ENCODE measurements at regions not wholly inside any gene's neighbourhood (a gene's known extent, or its start where the extent isn't known, plus 50 kb on each side); places are given as distances from the start of the nearest gene placed in this dataset.
A peak's percentile ranks its signal among the peaks of the same experiment; 100 is the strongest.

DNA sequence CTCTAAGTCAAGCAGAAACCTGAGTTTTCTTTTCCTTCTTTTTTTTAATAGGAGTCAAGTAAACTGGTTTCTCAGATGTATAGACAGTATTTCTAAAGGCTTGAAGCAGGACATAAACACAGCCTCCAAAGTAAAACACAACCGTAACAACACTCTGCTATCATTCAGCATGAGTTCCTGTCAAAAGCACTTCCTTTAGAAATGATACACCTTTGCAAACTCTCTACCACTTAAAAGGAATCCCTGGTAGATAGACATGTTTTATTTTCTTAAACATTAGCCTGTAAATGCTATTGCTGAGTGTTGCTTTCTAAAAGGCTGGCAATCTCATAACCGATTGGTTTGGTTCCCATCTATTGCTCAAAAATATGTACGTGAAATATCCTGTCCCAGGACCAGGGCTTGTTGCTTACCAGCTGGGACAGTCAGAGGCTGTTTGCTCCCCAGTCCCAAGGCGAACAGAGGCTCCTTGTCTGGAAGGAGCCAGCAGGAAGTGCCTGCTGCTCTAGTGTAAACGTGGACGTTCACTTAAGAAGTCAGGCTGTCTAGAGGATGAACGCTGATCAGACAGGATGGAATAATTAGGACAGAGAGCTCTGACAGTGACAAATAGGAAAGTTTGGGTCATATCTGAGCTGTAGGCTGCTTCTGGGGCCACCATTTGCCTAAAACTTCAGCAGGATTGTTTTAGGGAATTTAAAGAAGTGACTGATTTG lies 173.9 kb upstream of the KLF3 start:
- intact Hi-C loops (cut with DNase I; ENCODE audit: low total_unique reads): no loop called here
- no peaks in the 10 kb centered on the region for H3K9me3 ChIP-seq
- H3K27ac ChIP-seq: peak overlapping the region in 2 of 8 donors; percentile 5 to 19

DNA sequence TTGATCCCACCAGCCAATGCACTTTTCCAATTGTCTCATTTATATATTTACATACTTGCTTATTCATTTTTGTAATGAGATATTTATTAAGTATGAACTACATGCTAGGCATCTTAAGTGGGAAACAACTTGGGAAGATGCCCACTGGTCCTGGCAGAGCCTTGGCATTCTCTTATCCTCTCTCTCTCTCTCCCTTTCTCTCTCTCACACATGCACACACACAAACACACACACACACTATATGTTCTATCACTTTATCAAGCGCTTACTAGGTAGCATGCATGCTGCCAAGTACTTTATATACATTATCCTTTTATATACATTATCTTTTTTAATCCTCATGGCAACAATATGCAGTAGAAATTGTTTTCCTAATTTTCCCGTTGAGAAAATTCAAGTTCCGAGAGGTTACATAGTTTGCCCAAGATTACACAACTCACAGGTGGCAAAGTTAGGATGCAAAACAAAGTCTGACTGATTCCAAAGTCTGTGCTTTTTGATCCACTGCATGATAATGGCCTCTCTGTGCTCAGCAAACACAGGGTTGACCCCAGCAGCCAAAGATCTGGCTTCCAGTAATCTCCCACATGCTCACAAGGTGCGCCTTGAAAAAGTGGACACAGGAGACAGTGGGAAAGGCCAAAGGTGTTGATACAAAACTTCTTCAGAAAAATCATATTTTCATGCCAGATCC lies 173.1 kb upstream of the KLF3 start:
- DNase-seq: no peak
- H3K27me3 ChIP-seq (replicated peaks in 1 of 7): no peaks in the 10 kb centered on the region
- intact Hi-C loops (cut with DNase I; ENCODE audit: low total_unique reads): no loop called here
- H3K9me3 ChIP-seq: no peaks in the 10 kb centered on the region
- H3K4me1 ChIP-seq: peaks cover 0 to 10% (median 0%) of the 10 kb centered on the region in 6 donors
- no peak overlapping the region for H3K4me3 ChIP-seq
- H3K36me3 ChIP-seq: no peaks in the 10 kb centered on the region
- TF ChIP-seq, protein P1, sequence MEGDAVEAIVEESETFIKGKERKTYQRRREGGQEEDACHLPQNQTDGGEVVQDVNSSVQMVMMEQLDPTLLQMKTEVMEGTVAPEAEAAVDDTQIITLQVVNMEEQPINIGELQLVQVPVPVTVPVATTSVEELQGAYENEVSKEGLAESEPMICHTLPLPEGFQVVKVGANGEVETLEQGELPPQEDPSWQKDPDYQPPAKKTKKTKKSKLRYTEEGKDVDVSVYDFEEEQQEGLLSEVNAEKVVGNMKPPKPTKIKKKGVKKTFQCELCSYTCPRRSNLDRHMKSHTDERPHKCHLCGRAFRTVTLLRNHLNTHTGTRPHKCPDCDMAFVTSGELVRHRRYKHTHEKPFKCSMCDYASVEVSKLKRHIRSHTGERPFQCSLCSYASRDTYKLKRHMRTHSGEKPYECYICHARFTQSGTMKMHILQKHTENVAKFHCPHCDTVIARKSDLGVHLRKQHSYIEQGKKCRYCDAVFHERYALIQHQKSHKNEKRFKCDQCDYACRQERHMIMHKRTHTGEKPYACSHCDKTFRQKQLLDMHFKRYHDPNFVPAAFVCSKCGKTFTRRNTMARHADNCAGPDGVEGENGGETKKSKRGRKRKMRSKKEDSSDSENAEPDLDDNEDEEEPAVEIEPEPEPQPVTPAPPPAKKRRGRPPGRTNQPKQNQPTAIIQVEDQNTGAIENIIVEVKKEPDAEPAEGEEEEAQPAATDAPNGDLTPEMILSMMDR (IDR thresholded peaks at IDR 0.05 in 8 of 11, conservative IDR thresholded peaks at IDR 0.05 in 3 of 11): no peak
- TF ChIP-seq POLR2A (IDR thresholded peaks at IDR 0.05) (no peak), POLR2AphosphoS5 (IDR thresholded peaks at IDR 0.05) (no peak)
- H3K27ac ChIP-seq: peak overlapping the region in 1 of 8 donors; percentile 5
- WGBS, 5 donors: 89 to 98% (median 94%) methylated on average over 4 of the region's 4 CpGs

More for the DNA sequence above, 173.9 kb upstream of the KLF3 start:
- DNase-seq: no peak
- WGBS, 5 donors: 48 to 61% (median 54%) methylated on average over 7 of the region's 7 CpGs
- Histone ChIP-seq H3K27me3 (replicated peaks in 1 of 7) (no peaks in the 10 kb centered on the region), H3K4me1 (peaks cover 0 to 10% (median 0%) of the 10 kb centered on the region in 6 donors), H3K36me3 (no peaks in the 10 kb centered on the region), H3K4me3 (no peak overlapping the region)
- TF ChIP-seq POLR2AphosphoS5 (IDR thresholded peaks at IDR 0.05) (no peak), POLR2A (IDR thresholded peaks at IDR 0.05) (no peak)
- TF ChIP-seq, protein P1 (IDR thresholded peaks at IDR 0.05 in 8 of 11, conservative IDR thresholded peaks at IDR 0.05 in 3 of 11): no peak

DNA sequence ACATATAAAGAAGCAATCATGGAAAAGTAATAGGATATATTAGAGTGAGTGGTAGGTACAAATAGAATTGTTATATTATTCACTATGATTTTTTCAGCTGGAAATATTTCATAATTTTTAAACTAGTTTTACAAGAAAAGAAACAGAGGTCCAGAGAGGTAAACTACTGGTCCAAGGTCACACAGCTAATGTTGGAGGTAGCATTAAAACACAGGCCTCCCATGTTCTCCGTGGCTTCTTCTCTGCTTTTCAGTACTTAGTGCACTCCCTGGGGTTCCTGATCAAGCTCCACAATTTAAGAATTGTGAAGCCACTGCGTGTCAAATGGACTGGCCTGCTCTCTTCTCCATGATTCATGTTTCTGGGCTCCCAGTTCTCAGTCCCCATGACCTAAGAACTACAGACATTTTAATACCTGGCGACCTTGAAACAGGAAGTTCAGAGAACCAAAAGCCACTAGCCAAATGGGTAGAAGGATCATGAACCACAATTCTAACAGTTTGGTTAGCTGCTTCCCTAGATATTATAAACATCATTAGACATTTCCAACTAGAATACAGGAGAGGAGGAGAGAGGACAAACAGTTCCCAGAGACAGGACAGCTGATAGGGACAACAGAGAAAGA lies 172.0 kb upstream of the KLF3 start:
- Histone ChIP-seq H3K36me3 (no peaks in the 10 kb centered on the region), H3K4me3 (no peak overlapping the region), H3K4me1 (peaks cover 0 to 10% (median 0%) of the 10 kb centered on the region in 6 donors), H3K27ac (no peak overlapping the region), H3K27me3 (replicated peaks in 1 of 7) (no peaks in the 10 kb centered on the region), H3K9me3 (no peaks in the 10 kb centered on the region)
- intact Hi-C loops (cut with DNase I; ENCODE audit: low total_unique reads): no loop called here
- no peak for TF ChIP-seq POLR2AphosphoS5 (IDR thresholded peaks at IDR 0.05)
- TF ChIP-seq POLR2A (IDR thresholded peaks at IDR 0.05): no peak
- TF ChIP-seq, protein P1 (IDR thresholded peaks at IDR 0.05 in 8 of 11, conservative IDR thresholded peaks at IDR 0.05 in 3 of 11): no peak
- WGBS, 5 donors: 75 to 82% (median 77%) methylated on average over 3 of the region's 3 CpGs
- DNase-seq: no peak

DNA sequence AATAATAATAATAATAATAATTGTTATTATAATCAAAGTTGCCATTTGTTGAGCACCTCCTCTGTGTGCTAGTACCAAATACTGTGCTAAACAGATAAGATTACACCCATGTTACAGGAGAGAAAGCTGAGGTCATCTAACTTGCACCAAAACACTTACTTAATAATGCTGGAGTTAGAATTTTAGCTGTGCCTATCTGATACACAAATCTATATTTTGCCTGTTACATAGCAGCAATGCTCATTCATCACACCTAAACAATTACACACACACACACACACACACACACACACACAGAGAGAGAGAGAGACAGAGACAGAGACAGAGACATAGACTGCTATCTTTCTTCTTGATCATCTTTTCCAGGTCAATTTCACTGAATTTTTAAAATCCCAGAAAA lies 170.9 kb upstream of the KLF3 start:
- intact Hi-C loops (cut with DNase I; ENCODE audit: low total_unique reads): no loop called here
- H3K4me3 ChIP-seq: no peak overlapping the region
- no peaks in the 10 kb centered on the region for H3K27me3 ChIP-seq (replicated peaks in 1 of 7)
- peaks cover 0 to 10% (median 0%) of the 10 kb centered on the region in 6 donors for H3K4me1 ChIP-seq
- H3K27ac ChIP-seq: no peak overlapping the region
- H3K36me3 ChIP-seq: no peaks in the 10 kb centered on the region
- DNase-seq: no peak
- TF ChIP-seq POLR2AphosphoS5 (IDR thresholded peaks at IDR 0.05) (no peak), POLR2A (IDR thresholded peaks at IDR 0.05) (no peak)
- TF ChIP-seq, protein P1 (IDR thresholded peaks at IDR 0.05 in 8 of 11, conservative IDR thresholded peaks at IDR 0.05 in 3 of 11): no peak
- no peaks in the 10 kb centered on the region for H3K9me3 ChIP-seq

Data from spleen (tissue), 11 donors.